G401 (cell line): ENCODE measurements at regions not wholly inside any gene's neighbourhood (a gene's known extent, or its start where the extent isn't known, plus 50 kb on each side); places are given as distances from the start of the nearest gene placed in this dataset.
"Not testable (repeated sequence)": the region's sequence is repeated elsewhere in the genome, so short reads cannot be mapped to it uniquely, and the experiment has no call there.

ENCODE experiments used
- DNase-seq: peaks from one replicate; pipeline ENCODE4 v3.0.0-alpha.2; 2015; ENCODE audit warnings: low spot score
- in situ Hi-C: cut with HindIII; loops from 2 replicates; pipeline ENCODE4 v1.10.0; 2016; ENCODE audit warnings: low sequenced_read_pairs, mixed read lengths

- no peak for DNase-seq
- in situ Hi-C loops = no loop called here
Measured at GRCh38 chrX:150225756-150226155, 137.4 kb upstream of the MAMLD1 start.

- in situ Hi-C loops = no loop called here
- DNase-seq = no peak
Measured at GRCh38 chrX:150226223-150226965, 136.7 kb upstream of the MAMLD1 start.

GRCh38 chrX:150227321-150227860 is 135.7 kb upstream of the MAMLD1 start:
- DNase-seq = no peak
- in situ Hi-C loops = no loop called here

GRCh38 chrX:150227873-150228410 is 135.2 kb upstream of the MAMLD1 start:
- in situ Hi-C loops = no loop called here
- DNase-seq = no peak

DNA sequence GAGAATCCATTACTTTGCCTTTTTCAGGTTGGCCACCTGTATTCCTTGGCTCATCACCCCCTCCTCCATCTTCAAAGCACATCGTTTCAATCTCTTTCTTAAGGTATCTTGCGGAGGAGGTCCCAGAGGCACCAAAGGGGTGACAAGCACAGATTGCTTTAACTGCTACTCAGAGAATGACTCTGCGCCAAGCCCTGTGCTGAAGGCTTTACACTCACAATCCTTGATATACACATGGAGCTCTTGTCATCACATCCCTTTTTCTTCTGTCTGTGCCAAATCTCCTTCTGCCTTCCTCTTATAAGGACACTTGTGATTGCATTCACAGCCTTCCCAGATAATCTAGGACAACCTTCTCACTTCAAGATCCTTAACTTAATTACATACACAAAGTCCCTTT is 134.7 kb upstream of the MAMLD1 start:
- in situ Hi-C loops = no loop called here
- DNase-seq = no peak

DNA sequence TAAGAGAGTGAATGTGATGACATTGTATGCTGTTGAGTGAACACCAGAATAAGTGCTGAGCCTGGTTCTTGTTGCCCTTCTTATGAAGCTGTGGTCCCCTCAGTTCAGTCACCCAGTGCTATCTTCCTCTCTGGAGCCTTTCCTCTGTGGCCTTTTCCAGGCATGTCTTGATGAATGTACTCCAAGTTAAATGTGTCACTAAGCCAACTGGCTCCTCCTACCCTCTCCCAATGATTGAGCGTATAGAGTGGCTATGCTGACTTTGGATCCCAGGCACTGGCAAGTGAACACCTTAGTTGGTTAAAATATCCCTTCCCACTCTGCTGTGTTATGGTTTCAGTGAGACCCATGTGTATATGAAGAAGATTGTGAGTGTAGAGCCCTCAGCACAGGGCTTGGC is 134.1 kb upstream of the MAMLD1 start:
- in situ Hi-C loops = no loop called here
- no peak for DNase-seq

DNA sequence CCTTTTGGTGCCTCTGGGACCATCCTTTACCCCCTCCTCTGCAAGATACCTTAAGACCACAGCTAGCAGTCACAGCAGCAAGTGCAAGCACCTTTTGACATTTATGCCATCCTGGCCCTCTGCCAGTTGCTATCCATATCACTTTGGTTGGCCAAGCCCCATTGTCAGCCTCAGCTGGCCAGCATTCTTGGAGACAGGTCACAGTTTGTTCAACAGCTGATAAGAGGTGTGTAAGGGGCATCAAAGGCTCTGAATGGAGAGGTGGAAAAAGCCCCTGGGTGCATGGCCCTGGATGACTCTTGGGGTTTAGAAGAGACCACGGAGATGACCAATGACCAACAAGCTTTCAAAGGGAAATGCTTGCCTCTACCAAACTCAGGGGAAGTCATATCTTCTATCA is 133.6 kb upstream of the MAMLD1 start:
- in situ Hi-C loops = no loop called here
- DNase-seq = no peak

DNA sequence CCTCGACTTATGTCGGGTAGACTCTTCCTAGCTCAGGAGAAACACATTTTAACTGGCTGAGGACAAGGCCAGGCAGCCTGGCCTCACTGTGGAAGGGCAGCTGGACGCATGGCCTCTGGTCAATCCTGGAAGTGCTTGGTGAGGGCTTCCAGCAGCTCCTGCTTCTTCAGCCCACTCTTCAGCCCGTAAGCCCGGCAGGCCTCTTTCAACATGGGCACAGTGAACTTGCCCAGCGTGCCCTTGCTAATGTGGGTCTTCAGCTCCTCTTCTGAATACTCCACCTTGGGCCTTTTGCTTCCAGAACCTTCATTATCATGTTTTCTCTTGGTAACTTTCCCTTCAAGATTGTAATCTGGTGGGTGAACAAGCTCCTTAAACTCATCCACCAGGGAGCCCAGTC is 132.2 kb upstream of the MAMLD1 start:
- in situ Hi-C loops, DNase-seq: not testable (repeated sequence)

DNA sequence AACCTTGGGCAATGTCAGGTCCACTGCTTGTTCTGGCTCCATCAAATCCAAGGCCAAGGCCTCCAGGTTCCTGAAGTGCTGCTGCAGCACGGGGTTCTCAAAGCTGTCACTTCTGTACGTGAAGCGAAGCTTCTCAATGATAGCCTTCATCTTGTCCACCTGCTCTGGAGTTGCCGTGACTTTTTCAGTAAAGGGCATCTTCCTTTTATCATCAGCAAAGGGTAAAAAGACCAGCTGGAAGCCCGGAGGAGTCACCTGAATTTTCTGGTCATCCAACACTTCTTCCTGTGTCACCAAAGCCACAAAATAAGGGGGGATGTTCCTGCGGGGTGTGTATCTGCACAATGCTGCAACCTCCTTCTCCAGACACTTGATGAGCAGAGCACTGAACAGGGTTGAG is 131.7 kb upstream of the MAMLD1 start:
- DNase-seq, in situ Hi-C loops: not testable (repeated sequence)

- in situ Hi-C loops, DNase-seq: not testable (repeated sequence)
Measured at GRCh38 chrX:150232222-150232621, 130.9 kb upstream of the MAMLD1 start.

- in situ Hi-C loops = no loop called here
- DNase-seq = no peak
Measured at GRCh38 chrX:150234126-150234525, 129.0 kb upstream of the MAMLD1 start.

- no peak for DNase-seq
- in situ Hi-C loops = no loop called here
Measured at GRCh38 chrX:150236327-150236726, 126.8 kb upstream of the MAMLD1 start.

DNA sequence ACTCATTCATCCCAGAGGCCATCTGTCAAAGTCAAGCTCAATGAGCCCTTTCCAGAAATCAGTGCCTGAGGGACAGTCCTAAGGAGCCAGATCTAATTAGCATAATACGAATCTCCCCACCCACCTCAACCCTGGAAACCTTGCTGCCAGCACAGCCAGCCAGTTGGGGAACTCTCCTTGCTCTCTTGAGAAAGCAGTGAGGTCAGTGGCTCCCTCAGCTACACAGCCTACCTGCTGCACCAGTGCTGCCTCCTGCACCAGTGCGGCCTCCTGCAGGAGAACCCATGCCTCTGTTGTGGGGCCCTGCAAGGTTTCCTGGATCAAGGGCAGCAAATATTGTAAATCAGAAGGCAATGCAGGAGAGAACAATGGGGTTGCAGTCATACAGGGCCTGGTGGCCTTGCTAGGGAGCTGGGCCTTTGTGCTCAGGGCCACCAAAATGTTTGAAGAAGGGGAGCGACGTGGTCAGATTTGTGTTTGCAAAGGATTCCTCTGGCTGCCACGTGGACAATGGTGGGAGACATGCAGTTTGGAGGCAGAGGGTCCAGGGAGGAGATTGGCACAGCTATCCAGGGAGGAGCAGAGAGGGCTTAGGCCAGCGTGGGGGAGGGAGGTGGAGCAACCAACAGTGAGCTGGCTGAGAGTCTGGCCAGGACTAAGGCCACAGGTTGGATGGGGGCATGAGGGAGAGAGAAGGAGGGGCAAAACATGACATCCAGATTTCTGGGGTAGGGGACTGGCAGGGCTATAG is 124.3 kb upstream of the MAMLD1 start:
- in situ Hi-C loops = no loop called here
- DNase-seq = no peak

- in situ Hi-C loops = no loop called here
Measured at GRCh38 chrX:150239946-150240642, 123.0 kb upstream of the MAMLD1 start.

GRCh38 chrX:150240643-150240970 is 122.5 kb upstream of the MAMLD1 start:
- in situ Hi-C loops = no loop called here
- no peak for DNase-seq

More at GRCh38 chrX:150239946-150240642, 123.0 kb upstream of the MAMLD1 start:
- DNase-seq = no peak

DNA sequence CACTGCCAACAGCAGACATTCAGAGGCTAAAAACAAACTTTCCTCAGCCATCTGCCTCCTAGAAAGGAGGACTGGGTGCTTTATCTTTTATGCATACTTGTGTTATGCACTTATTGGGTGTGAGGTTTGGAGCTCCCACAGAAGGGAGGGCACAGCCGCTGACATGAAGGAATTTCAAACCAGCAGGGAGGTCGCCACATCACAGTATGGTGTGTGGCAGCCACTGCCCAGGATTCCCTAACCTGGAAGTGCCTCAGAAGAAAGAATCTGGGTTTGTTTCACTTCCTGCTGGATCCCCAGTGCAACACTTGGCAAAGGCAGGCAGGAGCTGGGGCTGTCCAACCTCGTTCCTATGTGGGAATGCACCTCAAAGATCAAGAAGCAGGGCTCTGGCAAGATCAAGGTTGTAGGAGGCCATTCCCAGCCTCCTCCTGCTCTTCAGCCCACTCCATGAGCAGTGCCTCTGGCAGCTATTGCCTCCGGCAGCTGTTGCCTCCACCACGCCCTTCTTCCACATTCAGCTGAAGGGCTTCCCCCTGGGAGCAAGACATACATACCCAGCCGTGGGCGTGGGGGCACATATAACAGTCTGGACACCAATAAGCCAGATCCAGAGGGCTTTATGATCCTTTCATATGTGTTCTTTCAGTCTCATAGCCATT is 109.0 kb upstream of the MAMLD1 start:
- in situ Hi-C loops = no loop called here
- DNase-seq = no peak

GRCh38 chrX:150254909-150255308 is 108.2 kb upstream of the MAMLD1 start:
- in situ Hi-C loops = no loop called here
- no peak for DNase-seq

DNA sequence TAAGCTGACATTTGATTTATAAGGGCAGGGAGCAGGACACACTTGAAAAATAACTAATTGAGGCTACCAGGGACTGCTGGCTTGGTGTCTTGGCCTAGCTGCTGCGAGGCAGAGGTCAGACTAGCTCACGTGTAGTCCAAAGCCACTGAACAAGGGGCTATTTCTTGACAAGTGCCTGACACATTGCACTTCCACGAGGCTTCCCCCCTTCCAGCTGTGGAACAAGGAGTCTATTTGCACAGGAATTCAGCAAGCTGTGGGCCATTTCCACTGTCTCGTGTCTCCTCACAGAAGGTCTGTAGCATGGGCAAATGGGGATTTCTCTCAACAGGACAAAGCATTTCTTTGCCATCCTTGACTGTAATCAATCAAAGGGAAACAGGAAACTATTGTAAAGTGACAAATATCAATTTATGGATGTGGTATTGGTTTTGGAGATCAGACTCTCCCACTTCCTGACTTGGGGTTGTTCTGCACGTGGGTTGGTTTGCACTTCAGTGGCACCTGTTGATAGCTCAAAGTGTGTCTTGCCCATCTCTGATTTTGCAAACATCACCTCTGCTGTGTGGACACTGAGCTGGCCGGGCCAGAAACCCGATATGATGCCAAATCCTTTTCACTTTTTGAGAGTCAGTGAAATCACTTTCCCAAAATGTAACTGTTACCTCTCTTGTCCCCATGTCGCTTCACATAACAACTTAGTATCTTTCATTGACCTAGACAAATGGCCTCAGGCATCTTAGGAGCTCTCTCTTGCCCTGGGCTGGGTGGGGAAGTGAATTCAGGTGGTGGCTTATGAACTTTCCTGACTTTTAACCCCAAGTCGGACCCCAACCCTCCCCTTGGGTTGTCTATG is 107.4 kb upstream of the MAMLD1 start:
- in situ Hi-C loops = no loop called here
- DNase-seq = no peak
